K562 (cell line): ENCODE measurements at regions not wholly inside any gene's neighbourhood (a gene's known extent, or its start where the extent isn't known, plus 50 kb on each side); places are given as distances from the start of the nearest gene placed in this dataset.

Experiments
- CBX3 ChIP-seq, 2 experiments: IDR thresholded peaks; 1 replicate in 1 of 2; 2 replicates in 1 of 2; pipeline ENCODE4 v1.6.1; 2012; ENCODE audit warnings: inconsistent platforms in 2 of 2, low read length in 2 of 2, borderline replicate concordance in 1 of 2, control low read depth in 1 of 2
- ETV6 ChIP-seq, 3 experiments: fragments of 150-350 bp in 1 of 3; sonication (generic) in 1 of 3; formaldehyde crosslinking in 1 of 3; IDR thresholded peaks; 2 replicates each; pipeline versions ENCODE4 v1.6.1 to v1.8.0; 2014 to 2022; ENCODE audit warnings: borderline replicate concordance in 2 of 3, low read depth in 2 of 3, antibody characterized with exemption in 1 of 3, low read length in 1 of 3, mild to moderate bottlenecking in 1 of 3, missing genetic modification reagents in 1 of 3
- GATAD2A ChIP-seq: fragments of 450-650 bp; IDR thresholded peaks from 2 replicates; pipeline ENCODE4 v1.6.1; 2017
- ILK ChIP-seq: fragments of 450-650 bp; IDR thresholded peaks from 2 replicates; pipeline ENCODE4 v1.6.1; 2016; ENCODE audit warnings: missing genetic modification characterization, low read depth, mild to moderate bottlenecking, missing compliant biosample characterization, moderate library complexity, borderline replicate concordance
- NEUROD1 ChIP-seq: fragments of 150-350 bp; IDR thresholded peaks from 2 replicates; pipeline ENCODE4 v1.6.1; 2014; ENCODE audit warnings: borderline replicate concordance, low read length, low read depth; ENCODE audit not compliant: partially characterized antibody
- NR2C2 ChIP-seq, 2 experiments: fragments of 200-800 bp in 1 of 2; sonication (Bioruptor generic) in 1 of 2; sonication (generic) in 1 of 2; formaldehyde crosslinking in 1 of 2; IDR thresholded peaks; 2 replicates each; pipeline versions ENCODE4 v1.6.1 to v1.8.0; 2016 to 2022; ENCODE audit warnings: mild to moderate bottlenecking in 1 of 2, missing compliant biosample characterization in 1 of 2, missing genetic modification characterization in 1 of 2, missing genetic modification reagents in 1 of 2
- NUFIP1 ChIP-seq: fragments of 450-650 bp; IDR thresholded peaks from 2 replicates; pipeline ENCODE4 v1.6.1; 2018; ENCODE audit not compliant: partially characterized antibody
- RBM25 ChIP-seq: fragments of 200-400 bp; formaldehyde crosslinking; IDR thresholded peaks from 2 replicates; pipeline ENCODE4 v1.6.1; 2018; ENCODE audit warnings: low read length, low read depth, moderate library complexity; ENCODE audit not compliant: severe bottlenecking
- SAP30 ChIP-seq: fragments of 200-600 bp; sonication (generic); IDR thresholded peaks from 2 replicates; pipeline ENCODE4 v1.6.1; 2012; ENCODE audit warnings: borderline replicate concordance, low read depth, mild to moderate bottlenecking, moderate library complexity, low read length, control low read depth, inconsistent platforms; ENCODE audit not compliant: insufficient read depth, poor library complexity, severe bottlenecking
- SNIP1 ChIP-seq: fragments of 450-650 bp; IDR thresholded peaks from 2 replicates; pipeline ENCODE4 v1.7.1; 2017; ENCODE audit warnings: low read depth, mild to moderate bottlenecking
- SP1 ChIP-seq: sonication (generic); formaldehyde crosslinking; IDR thresholded peaks from 2 replicates; pipeline ENCODE4 v1.8.1; 2022; ENCODE audit warnings: mild to moderate bottlenecking, missing genetic modification reagents
- TEAD2 ChIP-seq: fragments of 450-650 bp; IDR thresholded peaks from 2 replicates; pipeline ENCODE4 v1.6.1; 2016; ENCODE audit warnings: missing genetic modification characterization, control low read depth, missing compliant biosample characterization
- ZKSCAN8 ChIP-seq: fragments of 200-800 bp; sonication (Bioruptor generic); IDR thresholded peaks from 2 replicates; pipeline ENCODE4 v1.6.1; 2016; ENCODE audit warnings: missing genetic modification characterization, missing compliant biosample characterization
- ZNF778 ChIP-seq: fragments of 450-650 bp; formaldehyde crosslinking; IDR thresholded peaks from 2 replicates; pipeline ENCODE4 v1.4.0; 2020; ENCODE audit warnings: mild to moderate bottlenecking, moderate library complexity
- TF ChIP-seq, protein P1 (sequence below): fragments of 250-450 bp; sonication (Bioruptor Pico); IDR thresholded peaks from 2 replicates; pipeline ENCODE4 v1.8.0; 2021; ENCODE audit warnings: moderate library complexity, mild to moderate bottlenecking, inconsistent platforms
- TF ChIP-seq, protein P2 (sequence below), 2 experiments: fragments of 450-650 bp in 1 of 2; IDR thresholded peaks; 2 replicates each; pipeline ENCODE4 v1.6.1; 2011 to 2017; ENCODE audit warnings: low read depth in 2 of 2, antibody characterized with exemption in 1 of 2, borderline replicate concordance in 1 of 2, low read length in 1 of 2, mild to moderate bottlenecking in 1 of 2, mixed read lengths in 1 of 2; ENCODE audit not compliant: control insufficient read depth in 1 of 2
- TF ChIP-seq, protein P3 (sequence below): fragments of 200-800 bp; sonication (Bioruptor generic); IDR thresholded peaks from 2 replicates; pipeline ENCODE4 v1.6.1; 2017; ENCODE audit warnings: missing genetic modification characterization, missing compliant biosample characterization

DNA sequence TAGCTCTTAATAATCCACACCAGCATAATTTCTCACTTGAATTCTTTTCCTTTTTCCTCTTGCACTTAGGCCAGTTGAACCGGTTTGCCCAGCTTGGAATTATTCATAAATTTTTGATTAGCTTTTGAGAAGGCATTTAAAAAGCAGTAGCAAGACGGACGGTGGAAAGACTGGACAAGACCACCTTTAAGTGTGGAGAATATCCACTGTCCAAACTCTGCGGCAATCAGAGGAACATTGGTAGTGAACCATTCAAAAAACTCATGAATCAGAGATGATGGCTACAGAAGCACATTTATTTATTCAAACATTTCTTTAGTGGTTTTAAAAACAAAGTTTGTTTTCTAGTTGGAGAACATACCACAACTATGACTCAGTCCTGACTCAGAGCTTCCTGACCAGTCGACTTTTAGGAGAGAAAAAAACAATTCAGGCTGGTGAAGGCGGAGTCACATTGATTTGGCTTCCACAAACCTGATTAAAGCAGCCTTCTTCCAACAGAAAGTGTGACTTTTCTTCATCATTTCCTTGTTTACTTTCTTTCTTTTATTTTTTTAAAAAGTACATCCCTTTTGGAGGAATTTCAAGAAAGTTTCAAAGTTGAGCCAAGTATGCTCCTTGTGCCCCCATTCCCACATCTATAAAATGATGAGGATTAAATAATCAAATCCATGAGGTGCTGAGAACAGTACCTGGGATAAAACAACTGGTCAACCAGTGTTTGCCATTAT, 128.8 kb downstream of the ADSS2 start (continued):
- TF ChIP-seq NR2C2 (CRISPR knock-in tag; IDR thresholded peaks at IDR 0.05) (no peak), NR2C2 (tag; IDR thresholded peaks at IDR 0.05) (0 out of 2 replicates have a peak, but pooled peaks have one; percentile 17), ILK (tag) (0 out of 2 replicates have a peak, but pooled peaks have one; percentile 37), TEAD2 (tag) (no peak), ETV6 (IDR thresholded peaks at IDR 0.05; ENCODE audit: borderline replicate concordance in 1 of 2, low read depth in 2 of 2, low read length in 1 of 2) (no peak), ETV6 (CRISPR knock-in tag; IDR thresholded peaks at IDR 0.05; ENCODE audit: borderline replicate concordance) (no peak), RBM25 (no peak), SNIP1 (no peak), ZKSCAN8 (no peak; the same call in 1 of the 2 replicates), GATAD2A (no peak), CBX3 (IDR thresholded peaks at IDR 0.05; ENCODE audit: borderline replicate concordance in 1 of 2, low read length in 2 of 2) (peak in 1 of 2 experiments; percentile 76; a peak in 1 of 3 replicates), NEUROD1 (peak; percentile 13), SP1 (CRISPR knock-in tag) (peak; percentile 31), ZNF778 (CRISPR knock-in tag) (no peak), SAP30 (no peak), NUFIP1 (peak; percentile 31)
- TF ChIP-seq, protein P1, sequence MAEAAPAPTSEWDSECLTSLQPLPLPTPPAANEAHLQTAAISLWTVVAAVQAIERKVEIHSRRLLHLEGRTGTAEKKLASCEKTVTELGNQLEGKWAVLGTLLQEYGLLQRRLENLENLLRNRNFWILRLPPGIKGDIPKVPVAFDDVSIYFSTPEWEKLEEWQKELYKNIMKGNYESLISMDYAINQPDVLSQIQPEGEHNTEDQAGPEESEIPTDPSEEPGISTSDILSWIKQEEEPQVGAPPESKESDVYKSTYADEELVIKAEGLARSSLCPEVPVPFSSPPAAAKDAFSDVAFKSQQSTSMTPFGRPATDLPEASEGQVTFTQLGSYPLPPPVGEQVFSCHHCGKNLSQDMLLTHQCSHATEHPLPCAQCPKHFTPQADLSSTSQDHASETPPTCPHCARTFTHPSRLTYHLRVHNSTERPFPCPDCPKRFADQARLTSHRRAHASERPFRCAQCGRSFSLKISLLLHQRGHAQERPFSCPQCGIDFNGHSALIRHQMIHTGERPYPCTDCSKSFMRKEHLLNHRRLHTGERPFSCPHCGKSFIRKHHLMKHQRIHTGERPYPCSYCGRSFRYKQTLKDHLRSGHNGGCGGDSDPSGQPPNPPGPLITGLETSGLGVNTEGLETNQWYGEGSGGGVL (CRISPR knock-in tag), result no peak
- TF ChIP-seq, protein P2, sequence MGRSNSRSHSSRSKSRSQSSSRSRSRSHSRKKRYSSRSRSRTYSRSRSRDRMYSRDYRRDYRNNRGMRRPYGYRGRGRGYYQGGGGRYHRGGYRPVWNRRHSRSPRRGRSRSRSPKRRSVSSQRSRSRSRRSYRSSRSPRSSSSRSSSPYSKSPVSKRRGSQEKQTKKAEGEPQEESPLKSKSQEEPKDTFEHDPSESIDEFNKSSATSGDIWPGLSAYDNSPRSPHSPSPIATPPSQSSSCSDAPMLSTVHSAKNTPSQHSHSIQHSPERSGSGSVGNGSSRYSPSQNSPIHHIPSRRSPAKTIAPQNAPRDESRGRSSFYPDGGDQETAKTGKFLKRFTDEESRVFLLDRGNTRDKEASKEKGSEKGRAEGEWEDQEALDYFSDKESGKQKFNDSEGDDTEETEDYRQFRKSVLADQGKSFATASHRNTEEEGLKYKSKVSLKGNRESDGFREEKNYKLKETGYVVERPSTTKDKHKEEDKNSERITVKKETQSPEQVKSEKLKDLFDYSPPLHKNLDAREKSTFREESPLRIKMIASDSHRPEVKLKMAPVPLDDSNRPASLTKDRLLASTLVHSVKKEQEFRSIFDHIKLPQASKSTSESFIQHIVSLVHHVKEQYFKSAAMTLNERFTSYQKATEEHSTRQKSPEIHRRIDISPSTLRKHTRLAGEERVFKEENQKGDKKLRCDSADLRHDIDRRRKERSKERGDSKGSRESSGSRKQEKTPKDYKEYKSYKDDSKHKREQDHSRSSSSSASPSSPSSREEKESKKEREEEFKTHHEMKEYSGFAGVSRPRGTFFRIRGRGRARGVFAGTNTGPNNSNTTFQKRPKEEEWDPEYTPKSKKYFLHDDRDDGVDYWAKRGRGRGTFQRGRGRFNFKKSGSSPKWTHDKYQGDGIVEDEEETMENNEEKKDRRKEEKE (IDR thresholded peaks at IDR 0.05; ENCODE audit: borderline replicate concordance in 1 of 2, control insufficient read depth in 1 of 2, low read depth in 2 of 2, low read length in 1 of 2), result no peak
- TF ChIP-seq, protein P3, sequence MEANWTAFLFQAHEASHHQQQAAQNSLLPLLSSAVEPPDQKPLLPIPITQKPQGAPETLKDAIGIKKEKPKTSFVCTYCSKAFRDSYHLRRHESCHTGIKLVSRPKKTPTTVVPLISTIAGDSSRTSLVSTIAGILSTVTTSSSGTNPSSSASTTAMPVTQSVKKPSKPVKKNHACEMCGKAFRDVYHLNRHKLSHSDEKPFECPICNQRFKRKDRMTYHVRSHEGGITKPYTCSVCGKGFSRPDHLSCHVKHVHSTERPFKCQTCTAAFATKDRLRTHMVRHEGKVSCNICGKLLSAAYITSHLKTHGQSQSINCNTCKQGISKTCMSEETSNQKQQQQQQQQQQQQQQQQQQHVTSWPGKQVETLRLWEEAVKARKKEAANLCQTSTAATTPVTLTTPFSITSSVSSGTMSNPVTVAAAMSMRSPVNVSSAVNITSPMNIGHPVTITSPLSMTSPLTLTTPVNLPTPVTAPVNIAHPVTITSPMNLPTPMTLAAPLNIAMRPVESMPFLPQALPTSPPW (CRISPR knock-in tag), result no peak
